ENCODE measurements at regions not wholly inside any gene's neighbourhood (a gene's known extent, or its start where the extent isn't known, plus 50 kb on each side); places are given as distances from the start of the nearest gene placed in this dataset.

DNA sequence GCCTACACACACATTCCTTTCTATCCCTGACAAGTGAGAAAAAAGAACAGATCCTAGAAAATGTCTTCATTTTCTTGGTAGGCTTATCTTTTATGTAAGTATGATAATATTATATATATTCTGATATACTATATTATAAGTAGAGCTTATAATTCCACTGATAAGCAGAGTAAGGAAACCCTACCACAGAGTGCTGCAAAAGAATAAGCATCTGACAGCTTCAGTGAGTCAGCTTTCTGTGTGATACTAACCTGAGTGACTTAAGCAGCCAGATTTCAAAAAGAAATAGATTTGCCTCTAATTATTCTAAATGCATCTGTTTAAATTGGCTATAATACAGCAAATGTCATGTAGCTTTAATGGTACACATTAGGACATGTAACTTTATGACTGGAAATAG is 656.0 kb downstream of the MCTP2 start:
- TF ChIP-seq, protein P1, sequence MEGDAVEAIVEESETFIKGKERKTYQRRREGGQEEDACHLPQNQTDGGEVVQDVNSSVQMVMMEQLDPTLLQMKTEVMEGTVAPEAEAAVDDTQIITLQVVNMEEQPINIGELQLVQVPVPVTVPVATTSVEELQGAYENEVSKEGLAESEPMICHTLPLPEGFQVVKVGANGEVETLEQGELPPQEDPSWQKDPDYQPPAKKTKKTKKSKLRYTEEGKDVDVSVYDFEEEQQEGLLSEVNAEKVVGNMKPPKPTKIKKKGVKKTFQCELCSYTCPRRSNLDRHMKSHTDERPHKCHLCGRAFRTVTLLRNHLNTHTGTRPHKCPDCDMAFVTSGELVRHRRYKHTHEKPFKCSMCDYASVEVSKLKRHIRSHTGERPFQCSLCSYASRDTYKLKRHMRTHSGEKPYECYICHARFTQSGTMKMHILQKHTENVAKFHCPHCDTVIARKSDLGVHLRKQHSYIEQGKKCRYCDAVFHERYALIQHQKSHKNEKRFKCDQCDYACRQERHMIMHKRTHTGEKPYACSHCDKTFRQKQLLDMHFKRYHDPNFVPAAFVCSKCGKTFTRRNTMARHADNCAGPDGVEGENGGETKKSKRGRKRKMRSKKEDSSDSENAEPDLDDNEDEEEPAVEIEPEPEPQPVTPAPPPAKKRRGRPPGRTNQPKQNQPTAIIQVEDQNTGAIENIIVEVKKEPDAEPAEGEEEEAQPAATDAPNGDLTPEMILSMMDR (IDR thresholded peaks at IDR 0.05), result no peak
- Histone ChIP-seq H3K27ac (no peak overlapping the region), H3K4me3 (no peak overlapping the region), H3K4me1 (no peaks in the 10 kb centered on the region), H3K27me3 (ENCODE audit: low read depth) (no peaks in the 10 kb centered on the region), H3K9me3 (peaks cover 9% of the 10 kb centered on the region), H3K36me3 (no peaks in the 10 kb centered on the region)
- DNase-seq (no peak), ATAC-seq (no peak)
- intact Hi-C loops (cut with DNase I), result no loop called here

DNA sequence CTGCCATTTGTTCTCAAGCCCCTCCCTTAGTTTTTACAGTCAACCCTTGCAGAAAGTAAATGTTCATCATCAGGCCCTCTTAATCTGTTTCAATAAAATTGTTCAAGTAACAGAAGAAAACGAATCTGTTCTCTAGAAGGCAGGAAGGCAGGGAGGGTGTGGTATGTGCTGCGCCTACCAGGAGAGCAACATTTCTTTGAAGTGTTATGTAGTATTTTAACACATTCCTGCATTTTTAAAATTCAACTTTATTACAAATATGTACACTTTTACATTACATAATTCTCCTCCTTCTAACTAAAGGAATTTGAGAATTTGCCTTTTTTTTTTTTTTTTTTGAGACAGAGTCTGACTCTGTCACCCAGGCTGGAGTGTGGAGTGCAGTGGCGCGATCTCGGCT is 657.8 kb downstream of the MCTP2 start:
- no peaks in the 10 kb centered on the region for H3K27me3 ChIP-seq (ENCODE audit: low read depth)
- no peak overlapping the region for H3K27ac ChIP-seq
- no peak for DNase-seq
- intact Hi-C loops (cut with DNase I), result no loop called here
- H3K9me3 ChIP-seq, result peaks cover 3% of the 10 kb centered on the region
- TF ChIP-seq, protein P1 (IDR thresholded peaks at IDR 0.05), result no peak
- no peaks in the 10 kb centered on the region for H3K4me1 ChIP-seq
- H3K4me3 ChIP-seq, result no peak overlapping the region
- no peaks in the 10 kb centered on the region for H3K36me3 ChIP-seq
- no peak for ATAC-seq

DNA sequence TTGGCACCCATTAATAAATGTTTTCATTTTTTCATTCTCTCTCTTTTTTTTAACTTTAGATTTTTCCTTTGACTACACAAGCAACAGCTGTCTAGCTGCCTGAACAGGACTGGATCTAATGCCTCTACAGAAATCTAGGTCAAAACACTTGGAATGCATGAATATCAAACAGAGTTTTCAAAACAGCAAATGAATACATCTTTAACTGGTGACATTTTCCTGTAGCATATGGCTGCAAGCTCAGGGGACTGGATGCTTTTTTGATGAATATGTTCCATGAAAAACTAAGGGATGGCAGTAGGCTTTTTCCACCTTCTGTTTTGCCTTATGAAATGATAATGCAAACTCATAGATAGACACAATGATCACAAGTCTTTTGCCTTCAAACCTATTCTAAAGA is 661.7 kb downstream of the MCTP2 start:
- Histone ChIP-seq H3K36me3 (no peaks in the 10 kb centered on the region), H3K27ac (no peak overlapping the region), H3K9me3 (no peaks in the 10 kb centered on the region), H3K4me1 (no peaks in the 10 kb centered on the region), H3K4me3 (no peak overlapping the region), H3K27me3 (ENCODE audit: low read depth) (no peaks in the 10 kb centered on the region)
- no peak for DNase-seq
- intact Hi-C loops (cut with DNase I), result no loop called here
- no peak for ATAC-seq
- TF ChIP-seq, protein P1 (IDR thresholded peaks at IDR 0.05), result no peak

DNA sequence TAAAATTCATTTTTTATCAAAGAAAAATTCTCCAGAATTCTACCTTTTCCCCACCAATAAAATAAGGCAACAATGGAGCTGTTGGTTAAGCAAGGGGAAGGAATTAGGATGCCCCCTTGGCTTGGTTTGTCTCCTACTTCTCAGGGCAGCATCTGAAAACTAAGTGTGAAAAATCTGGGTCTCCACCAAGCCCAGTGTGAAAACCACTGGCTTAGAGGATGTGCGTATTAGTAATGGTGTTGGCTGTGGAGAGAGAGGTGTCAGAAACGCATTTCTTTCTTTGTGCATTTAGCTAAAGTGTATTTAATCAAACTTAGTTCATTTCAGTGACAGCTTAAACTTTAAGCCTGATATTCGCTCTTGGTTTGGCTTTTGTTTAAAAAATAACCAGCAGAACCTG is 662.7 kb downstream of the MCTP2 start:
- no peak for ATAC-seq

DNA sequence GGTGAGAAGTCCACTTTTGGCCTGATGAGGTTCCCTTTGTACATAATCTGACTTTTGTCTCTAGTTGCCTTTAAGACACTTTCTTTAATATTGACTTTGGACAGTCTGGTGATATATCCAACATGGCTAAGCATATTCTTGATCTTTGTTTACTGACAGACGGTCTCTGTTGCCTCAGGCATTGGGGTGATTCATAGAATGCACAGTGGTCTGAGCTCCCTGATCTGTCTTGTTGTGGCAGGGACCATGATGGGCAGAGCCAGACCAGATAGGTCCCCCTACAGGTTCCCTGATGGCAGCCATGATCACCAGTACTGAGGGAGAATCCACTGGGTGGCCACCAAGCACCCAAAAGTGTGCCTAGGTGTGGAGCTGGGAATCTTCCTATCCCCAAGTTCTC is 678.1 kb downstream of the MCTP2 start:
- DNase-seq (no peak), ATAC-seq (no peak)
- Histone ChIP-seq H3K27ac (no peak overlapping the region), H3K9me3 (peaks cover 5% of the 10 kb centered on the region), H3K27me3 (ENCODE audit: low read depth) (no peaks in the 10 kb centered on the region), H3K4me3 (no peak overlapping the region), H3K4me1 (no peaks in the 10 kb centered on the region), H3K36me3 (no peaks in the 10 kb centered on the region)
- intact Hi-C loops (cut with DNase I), result no loop called here
- TF ChIP-seq, protein P1 (IDR thresholded peaks at IDR 0.05), result no peak

More for the DNA sequence above, 662.7 kb downstream of the MCTP2 start:
- no peaks in the 10 kb centered on the region for H3K4me1 ChIP-seq
- intact Hi-C loops (cut with DNase I), result no loop called here
- TF ChIP-seq, protein P1 (IDR thresholded peaks at IDR 0.05), result no peak
- H3K27me3 ChIP-seq (ENCODE audit: low read depth), result no peaks in the 10 kb centered on the region
- H3K9me3 ChIP-seq, result no peaks in the 10 kb centered on the region
- no peaks in the 10 kb centered on the region for H3K36me3 ChIP-seq
- no peak overlapping the region for H3K27ac ChIP-seq
- DNase-seq, result no peak
- no peak overlapping the region for H3K4me3 ChIP-seq

DNA sequence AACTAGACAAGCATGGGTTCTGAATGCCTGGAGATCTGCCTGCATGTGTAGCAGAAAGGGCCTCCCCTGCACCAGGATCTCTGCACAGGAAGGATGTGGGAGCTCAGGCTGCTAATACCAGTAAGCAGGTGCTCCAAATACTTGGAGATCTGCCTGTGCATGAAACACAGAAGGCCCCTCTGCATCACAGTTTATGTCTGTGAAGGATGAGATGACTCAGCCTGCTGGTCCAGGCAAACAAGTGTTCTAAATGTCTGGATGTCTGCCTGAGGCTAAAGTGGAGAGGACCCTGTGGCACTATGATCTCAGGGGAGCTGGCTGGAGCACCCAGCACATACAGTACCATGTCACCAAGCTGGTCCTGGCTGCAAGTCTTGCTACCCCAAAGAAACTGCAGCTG is 678.8 kb downstream of the MCTP2 start:
- no peak overlapping the region for H3K4me3 ChIP-seq
- no peaks in the 10 kb centered on the region for H3K36me3 ChIP-seq
- H3K4me1 ChIP-seq, result no peaks in the 10 kb centered on the region
- H3K27ac ChIP-seq, result no peak overlapping the region
- intact Hi-C loops (cut with DNase I), result no loop called here
- TF ChIP-seq, protein P1 (IDR thresholded peaks at IDR 0.05), result no peak
- no peak for ATAC-seq
- DNase-seq, result no peak
- H3K27me3 ChIP-seq (ENCODE audit: low read depth), result no peaks in the 10 kb centered on the region
- peaks cover 5% of the 10 kb centered on the region for H3K9me3 ChIP-seq

Data from lower lobe of right lung (tissue), 2 donors.